DND-41 (cell line): ENCODE measurements at regions not wholly inside any gene's neighbourhood (a gene's known extent, or its start where the extent isn't known, plus 50 kb on each side); places are given as distances from the start of the nearest gene placed in this dataset.
"Not testable (repeated sequence)": the region's sequence is repeated elsewhere in the genome, so short reads cannot be mapped to it uniquely, and the experiment has no call there.

ENCODE experiments used
- CTCF ChIP-seq: IDR thresholded peaks from 2 replicates; pipeline ENCODE4 v1.5.1; 2012; ENCODE audit warnings: borderline replicate concordance, low read length, moderate library complexity, mild to moderate bottlenecking; ENCODE audit not compliant: poor library complexity, severe bottlenecking; ENCODE audit errors: extremely low read depth
- EZH2 ChIP-seq: IDR thresholded peaks from 3 replicates; pipeline ENCODE4 v1.6.1; 2012; ENCODE audit warnings: borderline replicate concordance, low read depth, mild to moderate bottlenecking, moderate library complexity, low read length, inconsistent platforms; ENCODE audit not compliant: severe bottlenecking

GRCh38 chr1:137664-138063 lies 313.8 kb downstream of the OR4F29 start:
- TF ChIP-seq CTCF, EZH2: not testable (repeated sequence)
